ENCODE measurements at regions not wholly inside any gene's neighbourhood (a gene's known extent, or its start where the extent isn't known, plus 50 kb on each side); places are given as distances from the start of the nearest gene placed in this dataset.

DNA sequence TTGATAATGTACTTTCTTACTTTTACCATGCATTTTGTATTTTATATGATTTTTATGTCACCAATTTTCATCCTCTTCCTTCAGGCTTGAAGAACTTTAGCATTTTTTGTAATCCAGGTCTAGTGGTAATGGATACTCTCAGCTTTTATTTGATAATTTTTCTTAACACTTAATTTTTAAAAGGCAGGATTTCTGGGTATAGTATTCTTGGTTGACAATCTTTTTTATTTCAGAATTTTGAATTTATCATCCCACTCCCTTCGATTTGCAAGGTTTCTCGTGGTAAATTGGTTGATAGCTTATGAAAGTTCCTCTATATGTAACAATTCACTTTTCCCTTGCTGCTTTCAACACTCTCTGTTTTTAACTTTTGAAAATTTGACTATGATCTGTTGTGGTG, 363.7 kb downstream of the HTR7 start:
- no TSS peak for BruUV-seq (replicated peaks)
- Histone ChIP-seq H3K9ac (ENCODE audit: insufficient read depth, low read depth, low read length) (no peak overlapping the region), H3K4me2 (ENCODE audit: low read depth, low read length) (no peak overlapping the region), H3K9me3 (ENCODE audit: low read length) (peaks cover 52% of the 10 kb centered on the region), H3K27ac (ENCODE audit: extremely low read length, insufficient read depth, low read length) (no peak overlapping the region), H3K4me3 (replicated peaks in 1 of 3; ENCODE audit: insufficient read depth in 1 of 3, low read depth in 2 of 3, low read length in 3 of 3) (no peak overlapping the region), H2AFZ (ENCODE audit: low read length) (no peak overlapping the region), H3K4me1 (ENCODE audit: insufficient read depth, low read length) (no peaks in the 10 kb centered on the region), H3K27me3 (ENCODE audit: control insufficient read depth in 1 of 2, insufficient read depth in 2 of 2, low read length in 2 of 2) (no peaks in the 10 kb centered on the region), H4K20me1 (ENCODE audit: insufficient read depth, low read length) (no peaks in the 10 kb centered on the region), H3K36me3 (replicated peaks in 1 of 2; ENCODE audit: control insufficient read depth in 1 of 2, insufficient read depth in 2 of 2, low read length in 2 of 2) (no peaks in the 10 kb centered on the region), H3K79me2 (ENCODE audit: insufficient read depth, low read length) (no peaks in the 10 kb centered on the region)
- CTCF ChIA-PET (ENCODE audit: low intra/inter-chr PET ratio, low total read pairs) = no interaction called here
- FAIRE-seq (no peak), DNase-seq (ENCODE audit: low spot score) (no peak), ATAC-seq (no peak)
- TF ChIP-seq, protein P1, sequence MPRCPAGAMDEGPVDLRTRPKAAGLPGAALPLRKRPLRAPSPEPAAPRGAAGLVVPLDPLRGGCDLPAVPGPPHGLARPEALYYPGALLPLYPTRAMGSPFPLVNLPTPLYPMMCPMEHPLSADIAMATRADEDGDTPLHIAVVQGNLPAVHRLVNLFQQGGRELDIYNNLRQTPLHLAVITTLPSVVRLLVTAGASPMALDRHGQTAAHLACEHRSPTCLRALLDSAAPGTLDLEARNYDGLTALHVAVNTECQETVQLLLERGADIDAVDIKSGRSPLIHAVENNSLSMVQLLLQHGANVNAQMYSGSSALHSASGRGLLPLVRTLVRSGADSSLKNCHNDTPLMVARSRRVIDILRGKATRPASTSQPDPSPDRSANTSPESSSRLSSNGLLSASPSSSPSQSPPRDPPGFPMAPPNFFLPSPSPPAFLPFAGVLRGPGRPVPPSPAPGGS (CRISPR knock-in tag; IDR thresholded peaks at IDR 0.05) = no peak
- POLR2A ChIA-PET = no interaction called here
- 1% methylated on average over 2 of the region's 2 CpGs for WGBS (ENCODE audit: low lambda C conversion rate)
- intact Hi-C loops (cut with micrococcal nuclease; ENCODE audit: unreplicated experiment) (no loop called here), in situ Hi-C loops (cut with HindIII; ENCODE audit: extremely low pct_ligation_motif_present, low pct_unique_long_range_greater_than_20kb) (no loop called here)

GRCh38 chr10:90504172-90504571, 353.7 kb downstream of the HTR7 start:
- intact Hi-C loops (cut with micrococcal nuclease; ENCODE audit: unreplicated experiment) (no loop called here), in situ Hi-C loops (cut with HindIII; ENCODE audit: extremely low pct_ligation_motif_present, low pct_unique_long_range_greater_than_20kb) (no loop called here)
- no peak for DNase-seq (ENCODE audit: low spot score)
- no peak overlapping the region for H3K4me3 ChIP-seq (replicated peaks in 1 of 3; ENCODE audit: insufficient read depth in 1 of 3, low read depth in 2 of 3, low read length in 3 of 3)
- H3K4me2 ChIP-seq (ENCODE audit: low read depth, low read length) = no peak overlapping the region
- H3K9ac ChIP-seq (ENCODE audit: insufficient read depth, low read depth, low read length) = no peak overlapping the region
- no peak for ATAC-seq
- no TSS peak for BruUV-seq (replicated peaks)
- WGBS (ENCODE audit: low lambda C conversion rate) = 4% methylated on average over 2 of the region's 2 CpGs
- CTCF ChIA-PET (ENCODE audit: low intra/inter-chr PET ratio, low total read pairs) = no interaction called here
- H3K9me3 ChIP-seq (ENCODE audit: low read length) = no peaks in the 10 kb centered on the region
- no peak for FAIRE-seq
- no peaks in the 10 kb centered on the region for H4K20me1 ChIP-seq (ENCODE audit: insufficient read depth, low read length)
- H3K79me2 ChIP-seq (ENCODE audit: insufficient read depth, low read length) = no peaks in the 10 kb centered on the region
- H3K27me3 ChIP-seq (ENCODE audit: control insufficient read depth in 1 of 2, insufficient read depth in 2 of 2, low read length in 2 of 2) = no peaks in the 10 kb centered on the region
- H3K4me1 ChIP-seq (ENCODE audit: insufficient read depth, low read length) = no peaks in the 10 kb centered on the region
- POLR2A ChIA-PET = no interaction called here
- H2AFZ ChIP-seq (ENCODE audit: low read length) = no peak overlapping the region
- no peaks in the 10 kb centered on the region for H3K36me3 ChIP-seq (replicated peaks in 1 of 2; ENCODE audit: control insufficient read depth in 1 of 2, insufficient read depth in 2 of 2, low read length in 2 of 2)
- H3K27ac ChIP-seq (ENCODE audit: extremely low read length, insufficient read depth, low read length) = no peak overlapping the region
- TF ChIP-seq CREB1 (IDR thresholded peaks at IDR 0.05) (no peak), CREB1 (CRISPR knock-in tag; IDR thresholded peaks at IDR 0.05) (no peak), ZNF747 (CRISPR knock-in tag; IDR thresholded peaks at IDR 0.05; ENCODE audit: borderline replicate concordance) (no peak), HOXA3 (CRISPR knock-in tag; IDR thresholded peaks at IDR 0.05) (no peak), FOXK2 (IDR thresholded peaks at IDR 0.05) (no peak), ZNF644 (CRISPR knock-in tag; IDR thresholded peaks at IDR 0.05; ENCODE audit: low read depth) (no peak), ZZZ3 (CRISPR knock-in tag; IDR thresholded peaks at IDR 0.05; ENCODE audit: borderline replicate concordance) (no peak), STAG1 (CRISPR knock-in tag; IDR thresholded peaks at IDR 0.05) (no peak)
- TF ChIP-seq, protein P2, sequence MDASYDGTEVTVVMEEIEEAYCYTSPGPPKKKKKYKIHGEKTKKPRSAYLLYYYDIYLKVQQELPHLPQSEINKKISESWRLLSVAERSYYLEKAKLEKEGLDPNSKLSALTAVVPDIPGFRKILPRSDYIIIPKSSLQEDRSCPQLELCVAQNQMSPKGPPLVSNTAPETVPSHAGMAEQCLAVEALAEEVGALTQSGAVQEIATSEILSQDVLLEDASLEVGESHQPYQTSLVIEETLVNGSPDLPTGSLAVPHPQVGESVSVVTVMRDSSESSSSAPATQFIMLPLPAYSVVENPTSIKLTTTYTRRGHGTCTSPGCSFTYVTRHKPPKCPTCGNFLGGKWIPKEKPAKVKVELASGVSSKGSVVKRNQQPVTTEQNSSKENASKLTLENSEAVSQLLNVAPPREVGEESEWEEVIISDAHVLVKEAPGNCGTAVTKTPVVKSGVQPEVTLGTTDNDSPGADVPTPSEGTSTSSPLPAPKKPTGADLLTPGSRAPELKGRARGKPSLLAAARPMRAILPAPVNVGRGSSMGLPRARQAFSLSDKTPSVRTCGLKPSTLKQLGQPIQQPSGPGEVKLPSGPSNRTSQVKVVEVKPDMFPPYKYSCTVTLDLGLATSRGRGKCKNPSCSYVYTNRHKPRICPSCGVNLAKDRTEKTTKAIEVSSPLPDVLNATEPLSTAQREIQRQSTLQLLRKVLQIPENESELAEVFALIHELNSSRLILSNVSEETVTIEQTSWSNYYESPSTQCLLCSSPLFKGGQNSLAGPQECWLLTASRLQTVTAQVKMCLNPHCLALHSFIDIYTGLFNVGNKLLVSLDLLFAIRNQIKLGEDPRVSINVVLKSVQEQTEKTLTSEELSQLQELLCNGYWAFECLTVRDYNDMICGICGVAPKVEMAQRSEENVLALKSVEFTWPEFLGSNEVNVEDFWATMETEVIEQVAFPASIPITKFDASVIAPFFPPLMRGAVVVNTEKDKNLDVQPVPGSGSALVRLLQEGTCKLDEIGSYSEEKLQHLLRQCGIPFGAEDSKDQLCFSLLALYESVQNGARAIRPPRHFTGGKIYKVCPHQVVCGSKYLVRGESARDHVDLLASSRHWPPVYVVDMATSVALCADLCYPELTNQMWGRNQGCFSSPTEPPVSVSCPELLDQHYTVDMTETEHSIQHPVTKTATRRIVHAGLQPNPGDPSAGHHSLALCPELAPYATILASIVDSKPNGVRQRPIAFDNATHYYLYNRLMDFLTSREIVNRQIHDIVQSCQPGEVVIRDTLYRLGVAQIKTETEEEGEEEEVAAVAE (CRISPR knock-in tag; IDR thresholded peaks at IDR 0.05; ENCODE audit: borderline replicate concordance) = no peak
- TF ChIP-seq, protein P3, sequence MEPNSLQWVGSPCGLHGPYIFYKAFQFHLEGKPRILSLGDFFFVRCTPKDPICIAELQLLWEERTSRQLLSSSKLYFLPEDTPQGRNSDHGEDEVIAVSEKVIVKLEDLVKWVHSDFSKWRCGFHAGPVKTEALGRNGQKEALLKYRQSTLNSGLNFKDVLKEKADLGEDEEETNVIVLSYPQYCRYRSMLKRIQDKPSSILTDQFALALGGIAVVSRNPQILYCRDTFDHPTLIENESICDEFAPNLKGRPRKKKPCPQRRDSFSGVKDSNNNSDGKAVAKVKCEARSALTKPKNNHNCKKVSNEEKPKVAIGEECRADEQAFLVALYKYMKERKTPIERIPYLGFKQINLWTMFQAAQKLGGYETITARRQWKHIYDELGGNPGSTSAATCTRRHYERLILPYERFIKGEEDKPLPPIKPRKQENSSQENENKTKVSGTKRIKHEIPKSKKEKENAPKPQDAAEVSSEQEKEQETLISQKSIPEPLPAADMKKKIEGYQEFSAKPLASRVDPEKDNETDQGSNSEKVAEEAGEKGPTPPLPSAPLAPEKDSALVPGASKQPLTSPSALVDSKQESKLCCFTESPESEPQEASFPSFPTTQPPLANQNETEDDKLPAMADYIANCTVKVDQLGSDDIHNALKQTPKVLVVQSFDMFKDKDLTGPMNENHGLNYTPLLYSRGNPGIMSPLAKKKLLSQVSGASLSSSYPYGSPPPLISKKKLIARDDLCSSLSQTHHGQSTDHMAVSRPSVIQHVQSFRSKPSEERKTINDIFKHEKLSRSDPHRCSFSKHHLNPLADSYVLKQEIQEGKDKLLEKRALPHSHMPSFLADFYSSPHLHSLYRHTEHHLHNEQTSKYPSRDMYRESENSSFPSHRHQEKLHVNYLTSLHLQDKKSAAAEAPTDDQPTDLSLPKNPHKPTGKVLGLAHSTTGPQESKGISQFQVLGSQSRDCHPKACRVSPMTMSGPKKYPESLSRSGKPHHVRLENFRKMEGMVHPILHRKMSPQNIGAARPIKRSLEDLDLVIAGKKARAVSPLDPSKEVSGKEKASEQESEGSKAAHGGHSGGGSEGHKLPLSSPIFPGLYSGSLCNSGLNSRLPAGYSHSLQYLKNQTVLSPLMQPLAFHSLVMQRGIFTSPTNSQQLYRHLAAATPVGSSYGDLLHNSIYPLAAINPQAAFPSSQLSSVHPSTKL (CRISPR knock-in tag; IDR thresholded peaks at IDR 0.05) = no peak

Measured in HepG2 (cell line).